ENCODE measurements at regions not wholly inside any gene's neighbourhood (a gene's known extent, or its start where the extent isn't known, plus 50 kb on each side); places are given as distances from the start of the nearest gene placed in this dataset.
"Not testable (repeated sequence)": the region's sequence is repeated elsewhere in the genome, so short reads cannot be mapped to it uniquely, and the experiment has no call there.

GRCh38 chr12:58757422-58757821 lies 162.9 kb downstream of the LRIG3 start:
- Histone ChIP-seq H3K9me3 (ENCODE audit: control insufficient read depth, insufficient read depth, low read length) (no peaks in the 10 kb centered on the region), H3K27ac (ENCODE audit: low read depth, low read length) (peak overlapping the region; percentile 96), H3K27me3 (ENCODE audit: control insufficient read depth, insufficient read depth, low read length) (no peaks in the 10 kb centered on the region), H3K4me3 (ENCODE audit: low read depth, low read length) (no peak overlapping the region)
- DNase-seq (ENCODE audit: low read depth, low spot score), result peak; percentile 92
- POLR2A ChIA-PET, result no interaction called here
- no peak for TF ChIP-seq CTCF (IDR thresholded peaks at IDR 0.05; ENCODE audit: low read depth, low read length)
- CTCF ChIA-PET, result no interaction called here

- H3K27me3 ChIP-seq (ENCODE audit: control insufficient read depth, insufficient read depth, low read length); H3K4me3 ChIP-seq (ENCODE audit: low read depth, low read length); CTCF ChIA-PET; POLR2A ChIA-PET; H3K9me3 ChIP-seq (ENCODE audit: control insufficient read depth, insufficient read depth, low read length); H3K27ac ChIP-seq (ENCODE audit: low read depth, low read length); DNase-seq (ENCODE audit: low read depth, low spot score): not testable (repeated sequence)
These were observed 160.6 kb downstream of the LRIG3 start for GRCh38 chr12:58759745-58760144.

DNA sequence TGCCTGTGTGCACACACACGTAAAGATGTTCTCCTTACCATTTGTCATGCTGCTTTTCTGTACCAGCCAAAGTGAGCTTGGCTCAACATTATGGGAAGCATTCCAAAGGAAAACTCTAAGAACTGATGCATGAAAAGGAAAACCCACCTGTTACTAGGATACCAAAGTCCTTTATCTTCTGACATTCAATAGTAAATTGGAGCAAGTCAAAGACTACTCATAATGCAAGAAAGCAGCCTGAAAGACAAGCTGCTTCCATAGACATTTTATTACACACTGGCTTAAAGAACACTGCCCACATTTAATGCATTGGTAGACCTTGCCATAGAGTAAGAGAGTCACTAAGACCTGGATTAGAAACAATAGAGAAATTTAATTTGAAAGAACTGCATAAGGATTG lies 159.0 kb downstream of the LRIG3 start:
- H3K27me3 ChIP-seq (ENCODE audit: control insufficient read depth, insufficient read depth, low read length), result no peaks in the 10 kb centered on the region
- DNase-seq (ENCODE audit: low read depth, low spot score), result no peak
- no peaks in the 10 kb centered on the region for H3K9me3 ChIP-seq (ENCODE audit: control insufficient read depth, insufficient read depth, low read length)
- POLR2A ChIA-PET, result no interaction called here
- CTCF ChIA-PET, result no interaction called here
- H3K4me3 ChIP-seq (ENCODE audit: low read depth, low read length), result no peak overlapping the region
- no peak overlapping the region for H3K27ac ChIP-seq (ENCODE audit: low read depth, low read length)
- TF ChIP-seq CTCF (IDR thresholded peaks at IDR 0.05; ENCODE audit: low read depth, low read length), result no peak

DNA sequence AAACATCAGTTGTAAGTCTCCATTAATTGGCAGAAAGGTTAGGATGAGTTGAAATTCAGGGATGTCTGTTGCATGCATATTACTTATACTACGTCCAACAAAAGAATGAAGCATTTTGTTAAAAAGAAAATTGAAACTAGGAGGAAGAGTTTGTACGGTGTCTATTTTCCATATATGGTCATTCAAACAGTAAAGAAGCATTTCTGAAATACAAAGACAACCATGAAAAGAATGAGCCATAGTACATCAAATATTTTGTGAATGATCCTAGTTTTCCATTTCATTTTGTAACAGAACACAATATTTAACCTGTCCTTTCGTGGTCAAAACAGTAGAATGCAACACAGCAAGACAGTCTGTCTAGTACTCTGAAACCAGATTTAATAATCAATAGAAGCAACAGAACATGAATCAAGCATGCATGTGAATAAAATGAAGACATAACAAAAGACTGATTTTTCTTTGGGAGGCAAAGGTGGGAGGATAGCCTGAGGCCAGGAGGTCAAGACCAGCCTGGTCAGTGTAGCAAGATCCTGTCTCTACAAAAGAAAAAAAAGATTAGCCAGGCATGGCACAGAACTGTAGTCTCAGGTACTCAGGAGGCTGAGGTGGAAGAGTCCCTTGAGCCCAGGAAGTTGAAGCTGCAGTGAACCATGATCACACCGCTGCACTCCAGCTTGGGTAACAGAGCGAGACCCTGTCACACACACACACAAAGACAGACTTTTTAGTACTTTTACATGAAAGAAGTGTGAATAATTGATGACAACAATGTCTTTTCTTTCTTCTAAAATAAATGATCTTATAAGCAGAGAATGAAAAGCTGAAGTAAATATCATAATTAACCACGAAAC lies 156.0 kb downstream of the LRIG3 start:
- no peaks in the 10 kb centered on the region for H3K9me3 ChIP-seq (ENCODE audit: control insufficient read depth, insufficient read depth, low read length)
- no peak overlapping the region for H3K4me3 ChIP-seq (ENCODE audit: low read depth, low read length)
- peak overlapping the region; percentile 73 for H3K27ac ChIP-seq (ENCODE audit: low read depth, low read length)
- ChIA-PET CTCF (no interaction called here), POLR2A (no interaction called here)
- TF ChIP-seq CTCF (IDR thresholded peaks at IDR 0.05; ENCODE audit: low read depth, low read length), result no peak
- no peak for DNase-seq (ENCODE audit: low read depth, low spot score)
- no peaks in the 10 kb centered on the region for H3K27me3 ChIP-seq (ENCODE audit: control insufficient read depth, insufficient read depth, low read length)

- POLR2A ChIA-PET, result no interaction called here
- DNase-seq (ENCODE audit: low read depth, low spot score), result no peak
- CTCF ChIA-PET, result no interaction called here
- Histone ChIP-seq H3K9me3 (ENCODE audit: control insufficient read depth, insufficient read depth, low read length) (no peaks in the 10 kb centered on the region), H3K4me3 (ENCODE audit: low read depth, low read length) (no peak overlapping the region), H3K27me3 (ENCODE audit: control insufficient read depth, insufficient read depth, low read length) (no peaks in the 10 kb centered on the region), H3K27ac (ENCODE audit: low read depth, low read length) (no peak overlapping the region)
- no peak for TF ChIP-seq CTCF (IDR thresholded peaks at IDR 0.05; ENCODE audit: low read depth, low read length)
These were observed 155.2 kb downstream of the LRIG3 start for GRCh38 chr12:58765076-58765475.
